GM10266 (cell line): ENCODE measurements at regions not wholly inside any gene's neighbourhood (a gene's known extent, or its start where the extent isn't known, plus 50 kb on each side); places are given as distances from the start of the nearest gene placed in this dataset.

Experiments used
- DNase-seq: peaks from one replicate; pipeline ENCODE4 v3.0.0; 2012; ENCODE audit errors: extremely low spot score
- CTCF ChIP-seq: IDR thresholded peaks from 2 replicates; pipeline ENCODE4 v1.5.1; 2012; ENCODE audit warnings: mild to moderate bottlenecking, low read depth; ENCODE audit not compliant: control insufficient read depth, insufficient read depth; ENCODE audit errors: missing control alignments

- DNase-seq = no peak
- TF ChIP-seq CTCF = no peak
These were observed 744.6 kb upstream of the IGFBP7 start for GRCh38 chr4:57854748-57855147.

- TF ChIP-seq CTCF = no peak
- DNase-seq = no peak
These were observed 740.0 kb upstream of the IGFBP7 start for GRCh38 chr4:57850141-57850540.

- no peak for DNase-seq
These were observed 721.9 kb upstream of the IGFBP7 start for GRCh38 chr4:57832083-57832482.

GRCh38 chr4:57789666-57790065, 679.5 kb upstream of the IGFBP7 start:
- no peak for DNase-seq
- no peak for TF ChIP-seq CTCF

More at GRCh38 chr4:57832083-57832482, 721.9 kb upstream of the IGFBP7 start:
- TF ChIP-seq CTCF = no peak

GRCh38 chr4:57777876-57778275, 667.7 kb upstream of the IGFBP7 start:
- TF ChIP-seq CTCF = no peak
- DNase-seq = no peak

- no peak for TF ChIP-seq CTCF
- DNase-seq = no peak
These were observed 664.5 kb upstream of the IGFBP7 start for GRCh38 chr4:57774681-57775080.

- no peak for DNase-seq
- TF ChIP-seq CTCF = no peak
These were observed 664.0 kb upstream of the IGFBP7 start for GRCh38 chr4:57774171-57774570.
